CD4-positive, alpha-beta memory T cell (primary cell): ENCODE measurements at regions not wholly inside any gene's neighbourhood (a gene's known extent, or its start where the extent isn't known, plus 50 kb on each side); places are given as distances from the start of the nearest gene placed in this dataset.
"Not testable (repeated sequence)": the region's sequence is repeated elsewhere in the genome, so short reads cannot be mapped to it uniquely, and the experiment has no call there.

Source experiments
- CTCF ChIA-PET: fragments of 350-600 bp; sonication (Branson Sonifier 250); formaldehyde crosslinking; loops from one replicate; lab custom pipeline; 2021; ENCODE audit warnings: inconsistent platforms; ENCODE audit not compliant: partially characterized antibody; lab: Charles Lee
- POLR2A ChIA-PET: fragments of 350-600 bp; sonication (Branson Sonifier 250); formaldehyde crosslinking; loops from one replicate; lab custom pipeline; 2021; ENCODE audit not compliant: partially characterized antibody; lab: Charles Lee
- DNase-seq, 5 donors: peaks; one replicate each; pipeline versions ENCODE4 v3.0.0 to v3.0.0-alpha.2; 2020 to 2022; ENCODE audit warnings: mixed read lengths in 1 of 5
- H3K27ac ChIP-seq: one replicate; pipeline ENCODE4 v1.7.0; 2013; ENCODE audit warnings: low read depth, low read length
- H3K27me3 ChIP-seq: 2 replicates; pipeline ENCODE4 v1.7.0; 2013; ENCODE audit warnings: mild to moderate bottlenecking, low read length, moderate library complexity; ENCODE audit not compliant: insufficient read depth
- H3K36me3 ChIP-seq: 2 replicates; pipeline ENCODE4 v1.7.0; 2013; ENCODE audit warnings: mild to moderate bottlenecking, low read length, moderate library complexity; ENCODE audit not compliant: insufficient read depth
- H3K4me1 ChIP-seq: 2 replicates; pipeline ENCODE4 v1.7.0; 2013; ENCODE audit warnings: mild to moderate bottlenecking, low read length, moderate library complexity; ENCODE audit not compliant: insufficient read depth
- H3K4me3 ChIP-seq, 2 donors: one replicate each; pipeline ENCODE4 v1.7.0; 2013; ENCODE audit warnings: low read length in 2 of 2, mild to moderate bottlenecking in 1 of 2
- H3K9me3 ChIP-seq, 2 donors: one replicate each; pipeline ENCODE4 v1.7.0; 2013; ENCODE audit warnings: low read length in 2 of 2, control low read depth in 1 of 2; ENCODE audit not compliant: control insufficient read depth in 1 of 2
- H3K27ac Mint-ChIP-seq, 7 donors: one replicate each; pipeline ENCODE4 v1.8.0; 2020 to 2021; ENCODE audit warnings: mixed read lengths in 7 of 7, mild to moderate bottlenecking in 6 of 7, inconsistent platforms in 3 of 7, moderate library complexity in 3 of 7
- H3K27me3 Mint-ChIP-seq, 2 donors: one replicate each; pipeline ENCODE4 v1.8.0; 2020 to 2021; ENCODE audit warnings: mixed read lengths in 2 of 2
- H3K36me3 Mint-ChIP-seq, 2 donors: one replicate each; pipeline ENCODE4 v1.8.0; 2020 to 2021; ENCODE audit warnings: mixed read lengths in 2 of 2, inconsistent platforms in 1 of 2, mild to moderate bottlenecking in 1 of 2
- H3K4me1 Mint-ChIP-seq, 4 donors: one replicate each; pipeline ENCODE4 v1.8.0; 2020 to 2021; ENCODE audit warnings: mixed read lengths in 4 of 4, mild to moderate bottlenecking in 1 of 4
- H3K4me3 Mint-ChIP-seq, 8 donors: one replicate each; pipeline ENCODE4 v1.8.0; 2020 to 2021; ENCODE audit warnings: mixed read lengths in 8 of 8, mild to moderate bottlenecking in 7 of 8, moderate library complexity in 6 of 8, inconsistent platforms in 3 of 8
- H3K9me3 Mint-ChIP-seq, 8 donors: one replicate each; pipeline ENCODE4 v1.8.0; 2020 to 2021; ENCODE audit warnings: mixed read lengths in 8 of 8, mild to moderate bottlenecking in 5 of 8, inconsistent platforms in 3 of 8, moderate library complexity in 1 of 8
- intact Hi-C: fragments of 100-400 bp; cut with micrococcal nuclease; formaldehyde crosslinking; loops from one replicate; pipeline ENCODE4 v1.15.1; 2023

GRCh38 chr10:7069706-7070105 lies 341.1 kb downstream of the SFMBT2 start:
- Mint-ChIP-seq H3K36me3 (no peaks in the 10 kb centered on the region), H3K4me3 (no peak overlapping the region), H3K9me3 (peaks cover 0 to 7% (median under 1%) of the 10 kb centered on the region in 8 donors), H3K27ac (no peak overlapping the region), H3K27me3 (peaks cover 3 to 5% of the 10 kb centered on the region in 2 donors), H3K4me1 (no peaks in the 10 kb centered on the region)
- Histone ChIP-seq H3K4me1 (no peaks in the 10 kb centered on the region), H3K27ac (no peak overlapping the region), H3K4me3 (no peak overlapping the region), H3K27me3 (no peaks in the 10 kb centered on the region), H3K9me3 (no peaks in the 10 kb centered on the region), H3K36me3 (no peaks in the 10 kb centered on the region)
- DNase-seq = no peak
- ChIA-PET POLR2A (no interaction called here), CTCF (no interaction called here)
- intact Hi-C loops = no loop called here

- Mint-ChIP-seq H3K9me3 (peaks cover 0 to 6% (median 1%) of the 10 kb centered on the region in 8 donors), H3K4me3 (no peak overlapping the region), H3K4me1 (no peaks in the 10 kb centered on the region), H3K27ac (no peak overlapping the region), H3K27me3 (peaks cover 0 to 1% of the 10 kb centered on the region in 2 donors), H3K36me3 (peaks cover 0 to 1% of the 10 kb centered on the region in 2 donors)
- no peaks in the 10 kb centered on the region for H3K9me3 ChIP-seq
- no peak overlapping the region for H3K27ac ChIP-seq
- intact Hi-C loops = no loop called here
- H3K27me3 ChIP-seq = no peaks in the 10 kb centered on the region
- ChIA-PET POLR2A (no interaction called here), CTCF (interaction anchor here (1.4 kb wide), 1 partner anchor 13 kb away, joined by 3 read pairs; no protein-coding TSS in a partner anchor)
- no peaks in the 10 kb centered on the region for H3K36me3 ChIP-seq
- H3K4me3 ChIP-seq = no peak overlapping the region
- DNase-seq = no peak
- H3K4me1 ChIP-seq = no peaks in the 10 kb centered on the region
Observed at GRCh38 chr10:7056216-7056615, 354.6 kb downstream of the SFMBT2 start.

GRCh38 chr10:7054915-7055314 lies 355.9 kb downstream of the SFMBT2 start:
- no peak overlapping the region for H3K27ac ChIP-seq
- no peaks in the 10 kb centered on the region for H3K9me3 ChIP-seq
- Mint-ChIP-seq H3K4me3 (no peak overlapping the region), H3K27ac (no peak overlapping the region), H3K36me3 (peaks cover 0 to 4% of the 10 kb centered on the region in 2 donors), H3K4me1 (no peaks in the 10 kb centered on the region), H3K9me3 (peaks cover 0 to 16% (median 5%) of the 10 kb centered on the region in 8 donors), H3K27me3 (peaks cover 0 to 1% of the 10 kb centered on the region in 2 donors)
- CTCF ChIA-PET = no interaction called here
- H3K4me1 ChIP-seq = no peaks in the 10 kb centered on the region
- no peak overlapping the region for H3K4me3 ChIP-seq
- POLR2A ChIA-PET = interaction anchor here (1.4 kb wide), 1 partner anchor 9 kb away, joined by 3 read pairs; no protein-coding TSS in a partner anchor
- no peak for DNase-seq
- intact Hi-C loops = no loop called here
- H3K27me3 ChIP-seq = no peaks in the 10 kb centered on the region
- no peaks in the 10 kb centered on the region for H3K36me3 ChIP-seq

- CTCF ChIA-PET = no interaction called here
- Mint-ChIP-seq H3K4me1 (peaks cover 0 to 1% (median 0%) of the 10 kb centered on the region in 4 donors), H3K9me3 (peaks cover 3 to 21% (median 5%) of the 10 kb centered on the region in 8 donors)
Observed at GRCh38 chr10:7053195-7053594, 357.6 kb downstream of the SFMBT2 start.

DNA sequence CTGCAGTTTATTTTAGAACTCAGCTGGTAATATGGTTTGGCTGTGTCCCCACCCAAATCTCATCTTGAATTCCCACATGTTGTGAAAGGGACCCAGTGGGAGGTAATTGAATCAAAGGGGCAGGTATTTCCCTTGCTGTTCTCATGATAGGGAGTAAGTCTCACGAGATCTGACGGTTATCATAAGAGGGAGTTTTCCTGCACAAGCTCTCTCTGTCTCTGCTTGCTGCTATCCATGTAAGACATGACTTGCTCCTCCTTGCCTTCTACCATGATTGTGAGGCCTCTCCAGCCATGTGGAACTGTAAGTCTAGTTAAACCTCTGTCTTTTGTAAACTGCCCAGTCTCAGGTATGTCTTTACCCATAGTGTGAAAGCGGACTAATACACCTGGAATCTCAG lies 360.8 kb downstream of the SFMBT2 start:
- H3K27ac Mint-ChIP-seq, POLR2A ChIA-PET, H3K36me3 Mint-ChIP-seq, DNase-seq, H3K4me3 ChIP-seq, intact Hi-C loops, CTCF ChIA-PET, H3K27me3 ChIP-seq, H3K36me3 ChIP-seq, H3K4me3 Mint-ChIP-seq, H3K27me3 Mint-ChIP-seq, H3K9me3 ChIP-seq, H3K27ac ChIP-seq: not testable (repeated sequence)
- Mint-ChIP-seq H3K4me1 (peaks cover 15 to 32% (median 25%) of the 10 kb centered on the region in 4 donors), H3K9me3 (peaks cover 0 to 17% (median 4%) of the 10 kb centered on the region in 8 donors)
- H3K4me1 ChIP-seq = peaks cover 29% of the 10 kb centered on the region

More at GRCh38 chr10:7053195-7053594, 357.6 kb downstream of the SFMBT2 start:
- POLR2A ChIA-PET = no interaction called here
- no peaks in the 10 kb centered on the region for H3K9me3 ChIP-seq
- intact Hi-C loops = no loop called here
- no peak overlapping the region for H3K27ac ChIP-seq
- no peak overlapping the region for H3K4me3 ChIP-seq
- H3K27me3 ChIP-seq = no peaks in the 10 kb centered on the region
- DNase-seq = no peak
- Mint-ChIP-seq H3K36me3 (peaks cover 0 to 4% of the 10 kb centered on the region in 2 donors), H3K27ac (no peak overlapping the region), H3K27me3 (peaks cover 0 to 1% of the 10 kb centered on the region in 2 donors), H3K4me3 (no peak overlapping the region)
- H3K4me1 ChIP-seq = no peaks in the 10 kb centered on the region
- no peaks in the 10 kb centered on the region for H3K36me3 ChIP-seq

DNA sequence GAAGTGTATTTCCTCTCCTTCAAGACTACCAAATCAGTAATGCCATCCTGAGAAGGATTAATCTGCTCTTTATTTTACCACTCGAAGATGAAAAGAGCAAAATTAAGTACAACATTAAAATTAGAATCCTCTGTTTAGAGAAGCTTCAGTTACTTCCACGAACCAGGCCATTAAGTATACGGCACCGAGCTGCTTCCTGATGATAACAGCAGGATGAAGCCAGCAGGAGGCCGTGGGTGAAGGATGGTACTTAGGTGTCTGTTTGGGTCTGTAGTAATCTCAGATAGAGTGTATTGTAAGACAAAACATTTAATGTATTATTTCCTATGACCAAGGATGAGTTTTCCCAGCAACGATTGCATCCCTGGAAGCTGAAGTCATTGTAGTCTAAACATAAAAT lies 362.8 kb downstream of the SFMBT2 start:
- no peaks in the 10 kb centered on the region for H3K9me3 ChIP-seq
- H3K36me3 ChIP-seq = no peaks in the 10 kb centered on the region
- no peak overlapping the region for H3K4me3 Mint-ChIP-seq
- ChIA-PET CTCF (no interaction called here), POLR2A (no interaction called here)
- intact Hi-C loops = no loop called here
- peaks cover 0 to 3% of the 10 kb centered on the region in 2 donors for H3K36me3 Mint-ChIP-seq
- no peak overlapping the region for H3K4me3 ChIP-seq
- H3K27ac Mint-ChIP-seq = no peak overlapping the region
- no peak overlapping the region for H3K27ac ChIP-seq
- H3K27me3 ChIP-seq = no peaks in the 10 kb centered on the region
- H3K27me3 Mint-ChIP-seq = no peaks in the 10 kb centered on the region
- peaks cover 20 to 44% (median 33%) of the 10 kb centered on the region in 4 donors for H3K4me1 Mint-ChIP-seq
- H3K4me1 ChIP-seq = peaks cover 36% of the 10 kb centered on the region
- DNase-seq = no peak
- H3K9me3 Mint-ChIP-seq = peaks cover 0 to 17% (median 5%) of the 10 kb centered on the region in 8 donors

- Histone ChIP-seq H3K36me3 (no peaks in the 10 kb centered on the region), H3K27me3 (no peaks in the 10 kb centered on the region), H3K4me1 (peaks cover 36% of the 10 kb centered on the region), H3K9me3 (no peaks in the 10 kb centered on the region), H3K4me3 (peak overlapping the region in 1 of 2 donors; percentile 3), H3K27ac (no peak overlapping the region)
- POLR2A ChIA-PET = interaction anchor here (1.0 kb wide), 1 partner anchor 8 kb away, joined by 3 read pairs; no protein-coding TSS in a partner anchor
- intact Hi-C loops = no loop called here
- H3K27me3 Mint-ChIP-seq = no peaks in the 10 kb centered on the region
- peaks cover 0 to 3% of the 10 kb centered on the region in 2 donors for H3K36me3 Mint-ChIP-seq
- DNase-seq = no peak
- H3K4me1 Mint-ChIP-seq = peaks cover 20 to 54% (median 34%) of the 10 kb centered on the region in 4 donors
- peak overlapping the region in 5 of 8 donors; percentile 3 to 55 (median 36) for H3K4me3 Mint-ChIP-seq
- peaks cover 0 to 17% (median 5%) of the 10 kb centered on the region in 8 donors for H3K9me3 Mint-ChIP-seq
- H3K27ac Mint-ChIP-seq = peak overlapping the region in 2 of 7 donors; percentile 19 to 32
- CTCF ChIA-PET = interaction anchor here (1.1 kb wide), 1 partner anchor 124 kb away, joined by 3 read pairs; no protein-coding TSS in a partner anchor
Observed at GRCh38 chr10:7046615-7047014, 364.2 kb downstream of the SFMBT2 start.
